GM21737 (cell line): ENCODE measurements at regions not wholly inside any gene's neighbourhood (a gene's known extent, or its start where the extent isn't known, plus 50 kb on each side); places are given as distances from the start of the nearest gene placed in this dataset.
"Not testable (repeated sequence)": the region's sequence is repeated elsewhere in the genome, so short reads cannot be mapped to it uniquely, and the experiment has no call there.

Experiments
- ATAC-seq: cut with Tn5 transposase; IDR thresholded peaks from one replicate; pipeline ENCODE4 v1.9.1; 2021; ENCODE audit warnings: mild to moderate bottlenecking, moderate library complexity; ENCODE audit not compliant: unreplicated experiment

DNA sequence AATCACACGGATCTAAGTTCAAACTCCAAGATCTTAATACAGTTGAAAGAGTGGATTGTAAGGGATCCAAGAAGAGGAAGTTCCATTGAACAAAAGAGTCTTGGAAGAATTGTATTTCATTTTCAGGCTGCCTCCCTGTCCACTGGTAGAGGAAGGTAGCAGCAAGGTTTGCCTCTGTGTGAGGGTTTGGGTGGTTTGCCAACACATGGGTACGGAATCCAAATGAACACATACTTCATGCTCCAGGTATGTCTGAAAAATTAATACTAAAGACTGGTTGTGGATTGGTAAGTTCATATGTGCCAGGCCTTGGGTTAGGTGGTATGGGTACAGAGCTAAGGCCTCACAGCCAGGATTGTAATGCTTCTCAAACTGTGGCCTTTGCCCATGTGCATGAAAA is 523.6 kb upstream of the BOD1L1 start:
- ATAC-seq = no peak

DNA sequence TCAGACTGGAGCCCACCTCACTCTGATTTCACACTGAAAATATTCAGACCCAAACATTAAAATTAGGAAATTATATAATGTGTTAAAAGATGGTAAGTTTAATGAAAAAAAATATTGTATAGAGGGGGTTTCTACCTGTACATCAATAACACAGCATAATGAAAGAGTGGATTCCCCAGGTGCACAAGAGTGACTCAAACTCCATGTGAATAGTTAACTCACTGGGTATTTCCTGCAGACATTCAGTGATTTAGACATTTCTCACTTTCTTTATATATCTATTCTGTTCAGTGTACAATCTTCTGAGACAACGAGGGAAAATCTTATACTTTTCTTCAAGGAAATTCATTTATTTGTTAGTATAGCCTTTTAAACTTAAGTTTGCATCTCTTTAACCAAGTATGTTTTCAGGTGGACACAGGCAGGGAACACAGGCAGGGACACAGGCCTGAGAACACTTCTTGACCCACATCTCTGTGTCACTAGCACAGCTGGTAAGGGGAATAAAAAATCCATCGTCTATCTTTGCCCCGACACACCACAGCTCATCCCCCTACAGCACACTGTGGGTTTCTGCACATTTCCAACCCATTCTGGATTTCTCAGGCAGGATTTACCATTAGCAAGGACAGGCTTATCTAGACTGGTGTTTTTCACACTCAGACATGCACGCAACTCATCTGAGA is 525.5 kb upstream of the BOD1L1 start:
- ATAC-seq = peak; percentile 76

DNA sequence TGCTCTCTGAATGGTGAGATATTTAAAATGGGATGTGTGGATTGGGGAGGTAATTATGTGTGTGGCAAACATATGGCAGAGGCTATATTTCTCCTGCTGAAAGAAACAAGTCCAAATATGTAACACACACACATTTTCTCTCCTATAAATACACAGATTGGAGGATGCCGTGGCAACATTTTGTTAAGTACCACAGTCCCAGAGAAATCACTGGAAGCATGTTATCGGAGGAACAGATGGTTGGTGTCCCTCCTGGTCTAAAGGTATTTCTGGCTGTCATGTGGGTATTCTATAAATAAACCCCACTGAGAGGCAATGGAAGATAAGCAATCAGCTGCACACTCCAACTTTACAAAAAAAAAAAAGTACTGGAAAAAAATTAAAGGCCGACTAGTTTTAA is 528.3 kb upstream of the BOD1L1 start:
- ATAC-seq = no peak

DNA sequence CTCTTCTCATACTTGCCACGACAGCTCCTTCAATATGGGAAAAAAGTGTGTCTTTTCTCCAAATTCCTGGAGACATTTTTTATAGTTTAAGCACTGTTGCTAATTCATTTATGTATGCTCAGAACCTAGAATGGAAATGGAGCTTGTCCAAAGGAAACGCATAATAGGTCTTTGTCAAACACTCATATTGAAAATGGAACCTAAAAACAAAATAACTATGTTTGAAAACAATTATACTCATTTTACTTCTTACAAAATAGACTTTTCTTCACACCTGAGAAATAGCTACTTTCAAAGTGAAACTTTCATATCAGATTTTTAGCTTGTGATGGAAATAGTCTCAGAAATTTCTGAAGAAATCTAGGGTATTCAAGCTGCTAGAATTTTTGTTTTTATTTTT is 529.7 kb upstream of the BOD1L1 start:
- ATAC-seq = no peak

DNA sequence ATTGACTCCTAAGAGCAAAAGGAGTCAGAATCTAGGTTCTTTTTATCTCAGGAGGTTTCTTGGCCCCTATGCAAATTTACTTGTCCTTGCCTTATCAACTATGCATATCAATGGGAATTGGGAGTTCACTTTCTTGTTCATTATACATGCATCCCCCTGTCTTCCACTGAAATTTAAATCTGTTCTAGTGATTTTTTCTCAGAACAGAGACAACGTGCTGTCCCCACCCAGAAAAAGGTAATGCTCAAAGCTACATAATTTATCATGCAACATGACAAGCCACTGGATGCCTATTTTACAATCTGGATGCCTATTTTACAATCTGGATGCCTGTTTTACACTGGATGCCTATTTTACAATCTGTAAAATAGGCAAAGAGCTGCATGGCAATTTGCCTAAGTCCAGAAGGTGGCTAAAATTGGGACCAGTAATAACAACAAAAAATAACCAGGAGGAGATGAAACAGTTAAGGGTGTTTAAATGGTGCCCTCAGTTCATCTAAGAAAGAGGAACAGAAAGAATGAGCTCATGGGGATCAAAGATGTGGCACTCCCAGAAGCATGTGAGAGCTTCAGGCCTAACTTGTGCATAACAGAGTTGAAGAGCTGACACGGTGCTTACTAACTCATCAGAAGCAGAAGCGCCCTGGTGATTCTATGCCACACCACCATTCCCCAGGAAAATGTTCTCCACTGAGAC is 537.8 kb upstream of the BOD1L1 start:
- peak; percentile 97 for ATAC-seq

DNA sequence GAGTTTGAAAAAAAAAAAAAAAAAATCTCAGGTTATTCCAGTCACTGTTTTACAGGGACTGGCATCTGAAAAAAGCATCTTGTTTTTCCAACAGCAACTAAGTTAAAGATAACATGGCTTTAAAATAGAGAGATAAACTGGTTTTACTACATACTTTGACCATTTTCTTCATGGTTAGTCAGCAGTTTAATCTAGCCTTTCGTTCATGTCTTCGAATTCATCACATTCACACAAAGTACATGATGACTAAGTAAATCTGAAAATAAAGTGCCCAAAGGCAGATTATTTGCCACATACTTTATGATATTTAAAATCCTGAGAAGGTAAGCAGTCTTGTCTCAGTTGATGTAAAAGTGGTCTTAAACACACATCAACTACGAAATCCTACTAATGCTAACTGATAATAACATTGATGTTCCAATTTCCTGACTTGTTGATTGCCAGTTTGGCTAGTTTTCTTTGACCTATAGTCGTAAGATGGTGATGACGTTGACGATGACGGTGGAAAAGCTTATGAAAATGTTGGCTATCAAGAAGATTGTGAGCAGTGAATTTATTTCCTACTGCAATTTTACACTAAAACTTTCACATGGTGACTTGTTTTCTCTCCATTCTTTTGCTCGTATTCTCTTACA is 540.5 kb upstream of the BOD1L1 start:
- no peak for ATAC-seq

DNA sequence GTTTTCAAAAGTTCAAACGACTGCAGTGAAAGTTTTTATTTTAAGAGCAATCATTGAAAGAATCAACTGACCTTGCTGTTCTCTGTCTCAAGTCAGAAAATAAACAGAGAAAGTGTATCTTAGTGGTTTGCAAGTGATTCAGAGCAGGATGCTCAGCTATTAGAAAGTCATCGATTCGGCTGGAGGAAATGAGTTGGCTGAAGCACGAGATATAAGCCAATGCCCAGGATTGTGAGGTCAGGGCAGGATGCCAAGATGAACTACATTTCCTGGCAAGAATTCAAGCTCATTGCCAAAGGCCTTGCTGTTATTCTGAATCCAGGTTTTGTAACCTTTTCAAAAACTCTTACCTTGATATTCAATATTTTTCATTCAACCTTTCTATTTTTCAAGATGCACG is 541.4 kb upstream of the BOD1L1 start:
- ATAC-seq = peak; percentile 62

DNA sequence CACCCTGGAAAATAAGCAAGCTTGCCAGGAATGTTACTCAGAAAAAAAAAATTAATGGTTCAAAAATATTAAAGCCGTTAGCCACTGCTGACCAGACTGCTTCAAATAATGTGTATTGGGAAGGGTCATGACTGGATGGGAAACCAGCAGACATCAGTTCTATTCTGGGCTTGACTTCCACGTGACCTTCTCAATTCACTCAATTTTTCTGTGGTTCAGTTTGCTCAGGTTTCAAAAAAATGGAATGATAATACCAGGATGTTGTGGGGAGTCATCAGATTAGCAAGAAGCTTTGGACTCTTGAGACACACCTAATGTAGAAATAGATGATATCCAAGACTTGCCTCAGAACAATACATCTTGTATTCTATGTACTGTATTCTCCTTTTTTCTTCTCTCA is 541.9 kb upstream of the BOD1L1 start:
- ATAC-seq = no peak

DNA sequence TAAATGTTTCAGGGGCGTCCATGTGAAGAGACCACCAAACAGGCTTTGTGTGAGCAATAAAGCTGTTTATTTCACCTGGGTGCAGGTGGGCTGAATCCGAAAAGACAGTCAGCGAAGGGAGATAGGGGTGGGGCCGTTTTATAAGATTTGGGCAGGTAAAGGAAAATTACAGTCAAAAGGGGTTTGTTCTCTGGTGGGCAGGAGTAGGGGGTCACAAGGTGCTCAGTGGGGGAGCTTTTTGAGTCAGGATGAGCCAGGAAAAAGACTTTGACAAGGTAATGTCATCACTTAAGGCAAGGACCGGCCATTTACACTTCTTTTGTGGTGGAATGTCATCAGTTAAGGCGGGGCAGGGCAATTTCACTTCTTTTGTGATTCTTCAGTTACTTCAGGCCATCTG is 542.4 kb upstream of the BOD1L1 start:
- not testable (repeated sequence) for ATAC-seq

DNA sequence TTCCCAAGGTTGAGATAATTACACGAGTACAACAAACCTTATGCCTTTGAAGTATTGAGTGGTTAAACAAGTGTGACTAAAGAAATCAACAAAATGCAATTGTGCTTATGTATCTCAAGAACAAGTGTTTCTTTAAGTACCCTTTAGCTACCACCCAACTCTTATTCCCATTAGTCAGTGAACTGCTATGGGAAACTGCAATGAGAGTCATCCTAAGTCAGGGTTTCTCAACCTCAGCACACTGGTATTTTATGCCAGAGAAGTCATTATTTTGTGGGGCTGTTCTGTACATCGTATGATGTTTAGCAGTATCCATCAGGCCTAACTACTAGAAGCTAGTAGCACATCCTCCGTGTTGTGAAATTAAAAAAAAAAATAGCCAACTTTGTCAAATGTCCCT is 549.1 kb upstream of the BOD1L1 start:
- no peak for ATAC-seq

DNA sequence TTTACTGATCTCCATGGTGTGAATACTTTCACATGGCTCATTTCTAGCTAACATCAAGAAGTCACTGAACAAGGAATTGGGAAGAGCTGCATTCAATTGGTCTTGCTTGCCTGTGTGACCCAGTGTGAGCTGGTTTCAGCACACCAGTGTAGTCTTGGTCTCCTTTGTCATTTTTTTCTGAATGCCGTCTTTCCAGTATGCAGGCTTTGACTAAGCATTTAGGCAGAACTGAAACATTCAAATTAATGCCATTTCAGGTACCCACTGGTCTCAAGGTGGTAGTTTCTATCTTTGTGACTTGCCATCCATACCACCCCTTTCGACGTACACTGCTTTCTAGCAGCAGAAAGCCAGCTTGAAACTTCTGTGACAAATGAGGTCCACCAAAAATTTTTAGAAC is 550.5 kb upstream of the BOD1L1 start:
- ATAC-seq = peak; percentile 90

DNA sequence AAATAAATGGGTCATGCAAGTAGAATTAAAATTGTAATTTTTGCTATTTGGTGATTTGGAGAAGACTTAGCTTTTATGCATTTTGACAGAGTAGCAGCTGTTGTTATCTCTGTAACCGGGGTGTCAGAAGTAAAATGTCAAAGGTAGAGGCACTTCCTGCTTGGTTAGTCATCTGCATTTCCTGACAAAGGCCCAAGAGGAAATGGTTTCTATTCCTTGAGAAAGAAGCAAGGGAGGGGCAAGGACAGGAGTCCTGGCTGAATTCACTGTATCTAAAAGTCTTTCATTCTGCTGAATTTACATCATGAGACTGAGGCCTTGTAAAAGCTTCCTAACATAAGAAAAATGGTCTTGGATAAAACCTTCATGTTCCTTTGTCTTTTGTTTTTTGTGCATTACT is 550.9 kb upstream of the BOD1L1 start:
- peak; percentile 65 for ATAC-seq

DNA sequence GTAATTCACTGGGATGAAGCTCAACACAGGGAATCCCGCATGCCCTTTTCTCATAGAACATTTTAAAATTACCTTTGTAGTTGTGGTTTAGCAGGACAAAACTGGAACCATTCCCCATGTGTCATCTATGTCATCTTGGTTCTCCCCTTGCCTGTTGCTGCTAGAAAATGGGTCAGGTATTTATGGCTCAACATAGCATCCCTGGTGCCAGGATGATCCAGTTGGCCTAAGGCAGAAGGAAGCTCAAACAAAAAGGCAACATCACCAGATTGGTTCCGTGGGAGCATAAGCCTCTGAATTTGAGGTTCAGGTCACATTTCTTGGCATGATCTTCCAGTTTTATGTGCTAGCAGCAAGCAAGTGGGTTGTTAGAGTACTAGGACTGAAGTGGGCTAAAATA is 552.6 kb upstream of the BOD1L1 start:
- ATAC-seq = no peak

DNA sequence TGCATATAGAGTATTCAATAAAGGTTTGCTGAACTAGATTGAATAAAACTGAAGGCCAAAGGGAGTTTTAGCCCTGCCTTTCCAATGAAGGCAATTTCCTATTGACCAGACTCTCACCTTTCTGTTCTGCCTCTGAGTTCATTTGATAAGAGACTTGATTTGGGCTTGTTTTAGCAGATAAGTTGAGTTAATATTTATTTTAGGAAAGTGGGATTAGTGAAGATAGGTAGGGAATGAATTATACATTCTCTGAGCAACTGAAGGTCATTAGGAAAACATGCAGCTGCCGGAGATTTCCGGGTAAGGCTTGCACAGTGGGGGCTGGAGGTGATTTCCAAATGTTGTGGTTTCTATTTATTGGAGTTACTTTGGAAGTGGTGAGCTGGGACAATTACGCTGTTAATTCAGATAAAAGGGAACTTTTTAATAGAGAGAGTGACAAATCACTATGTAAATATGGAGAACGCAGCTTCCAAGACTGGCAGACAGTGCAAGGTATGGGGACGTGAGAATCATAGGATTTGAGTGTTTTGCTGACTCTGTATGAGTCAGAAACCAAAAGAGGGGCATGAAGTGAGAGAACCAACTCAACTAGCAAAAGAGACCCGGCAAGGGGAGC is 553.6 kb upstream of the BOD1L1 start:
- ATAC-seq = no peak

DNA sequence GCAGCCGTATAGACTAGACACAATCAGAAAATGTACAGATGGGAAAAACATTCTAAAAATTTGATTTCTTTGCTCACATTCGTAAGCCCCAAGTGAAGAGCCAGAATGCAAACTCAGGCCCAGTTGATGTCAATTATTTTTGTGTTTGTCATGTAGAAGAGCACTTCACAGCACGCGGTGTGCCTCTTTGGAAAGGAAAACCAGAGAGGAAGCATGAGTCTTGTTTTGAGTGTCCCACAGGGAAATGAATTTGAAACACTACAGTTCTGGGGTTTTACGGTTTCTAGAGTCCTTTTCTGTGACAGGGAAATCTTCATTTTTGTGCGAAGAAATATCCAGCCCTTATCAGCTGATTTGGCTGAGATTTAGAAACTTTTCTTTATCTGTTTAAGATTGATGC is 554.6 kb upstream of the BOD1L1 start:
- ATAC-seq = no peak

DNA sequence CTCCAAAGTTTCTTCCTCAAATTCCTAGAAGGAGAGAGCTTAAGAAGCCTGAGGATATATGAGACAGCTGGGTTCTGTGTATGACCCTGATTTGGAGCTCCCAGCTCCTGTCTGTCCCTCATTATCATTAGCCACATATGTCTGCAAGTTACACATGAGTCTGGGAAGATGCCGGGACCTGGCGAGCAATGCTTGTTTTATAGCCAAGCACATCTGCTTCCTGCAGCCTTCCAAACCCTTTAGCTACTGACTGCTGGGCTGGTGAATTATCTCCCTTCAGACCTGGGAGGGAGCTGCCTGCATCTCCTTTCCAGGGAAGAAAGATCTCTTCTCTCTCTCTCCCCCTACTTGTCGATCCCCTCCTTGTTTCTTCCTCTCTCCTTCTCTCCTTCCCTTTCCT is 556.7 kb upstream of the BOD1L1 start:
- no peak for ATAC-seq

DNA sequence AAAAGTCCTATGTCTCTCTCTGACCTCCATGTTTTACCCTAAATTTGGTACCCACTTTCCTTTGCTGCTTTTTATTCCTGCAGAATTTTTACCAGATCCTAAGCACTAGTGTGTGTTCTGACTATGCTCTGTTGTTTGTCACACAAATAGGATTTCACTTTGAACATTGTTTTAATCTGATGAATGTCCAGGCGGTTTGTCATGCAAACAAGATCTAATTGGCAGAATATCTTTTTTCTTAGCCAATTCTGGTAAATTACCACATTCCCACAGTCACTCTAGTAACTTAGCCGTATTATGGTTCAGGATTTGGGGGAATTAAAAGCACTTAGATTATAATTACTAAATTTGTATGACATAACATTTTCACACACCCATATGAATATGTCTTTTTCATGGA is 557.2 kb upstream of the BOD1L1 start:
- ATAC-seq = no peak

DNA sequence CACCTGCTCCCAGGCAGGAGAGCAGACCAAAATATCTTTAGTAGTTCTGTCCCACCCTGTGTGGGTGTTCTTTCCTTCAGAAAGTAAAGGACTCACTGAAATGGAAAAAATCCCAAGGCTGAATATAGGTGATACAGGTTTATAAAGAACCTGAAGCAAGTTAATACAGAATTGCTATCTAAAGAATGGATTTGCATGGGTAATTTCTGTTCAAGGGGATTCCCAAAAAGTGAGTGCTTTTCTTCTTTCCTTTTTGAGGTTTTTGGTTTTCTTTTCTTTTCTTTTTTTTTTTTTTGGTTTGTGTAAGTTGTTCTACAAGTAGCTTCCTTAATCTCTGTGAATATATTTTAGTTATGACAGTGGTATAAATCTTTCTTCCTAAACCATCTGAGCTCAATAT is 560.7 kb upstream of the BOD1L1 start:
- ATAC-seq = no peak

DNA sequence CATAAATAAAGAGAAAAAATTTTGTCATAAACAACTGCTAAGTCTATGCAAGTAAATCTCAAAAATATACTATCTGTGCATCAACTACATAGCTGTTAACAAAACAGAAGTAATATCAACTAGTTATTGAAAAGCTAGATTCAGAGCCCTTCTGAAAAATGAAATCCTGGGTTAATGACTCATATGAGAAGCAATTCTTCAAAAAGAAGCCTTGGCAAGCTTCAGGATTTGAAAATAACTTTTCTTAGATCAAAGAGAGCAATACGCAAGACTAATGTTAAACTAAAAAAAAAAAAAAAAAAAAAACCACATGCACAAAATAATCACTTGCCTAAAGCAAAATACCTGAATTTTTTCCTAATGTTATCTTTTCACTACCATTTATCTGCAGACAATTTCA is 566.1 kb upstream of the BOD1L1 start:
- no peak for ATAC-seq

DNA sequence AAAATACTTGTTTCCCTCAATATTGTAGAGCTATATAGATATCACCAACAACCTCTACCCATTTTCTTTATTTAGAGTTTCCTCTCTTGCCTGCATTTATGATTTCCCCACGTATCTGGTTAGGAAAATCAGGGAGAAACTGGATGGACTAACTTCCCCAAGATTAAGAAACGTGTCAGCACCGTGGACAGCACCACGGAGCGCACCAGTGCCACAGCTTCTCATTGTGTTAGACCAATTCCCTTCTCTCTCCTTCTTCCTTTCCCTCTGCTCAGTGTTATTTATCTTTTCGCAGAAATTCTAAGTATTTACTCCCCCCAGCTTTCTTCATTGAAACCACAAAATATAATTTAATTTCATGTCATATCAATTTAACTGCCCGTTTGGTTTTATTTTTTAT is 568.6 kb upstream of the BOD1L1 start:
- no peak for ATAC-seq

DNA sequence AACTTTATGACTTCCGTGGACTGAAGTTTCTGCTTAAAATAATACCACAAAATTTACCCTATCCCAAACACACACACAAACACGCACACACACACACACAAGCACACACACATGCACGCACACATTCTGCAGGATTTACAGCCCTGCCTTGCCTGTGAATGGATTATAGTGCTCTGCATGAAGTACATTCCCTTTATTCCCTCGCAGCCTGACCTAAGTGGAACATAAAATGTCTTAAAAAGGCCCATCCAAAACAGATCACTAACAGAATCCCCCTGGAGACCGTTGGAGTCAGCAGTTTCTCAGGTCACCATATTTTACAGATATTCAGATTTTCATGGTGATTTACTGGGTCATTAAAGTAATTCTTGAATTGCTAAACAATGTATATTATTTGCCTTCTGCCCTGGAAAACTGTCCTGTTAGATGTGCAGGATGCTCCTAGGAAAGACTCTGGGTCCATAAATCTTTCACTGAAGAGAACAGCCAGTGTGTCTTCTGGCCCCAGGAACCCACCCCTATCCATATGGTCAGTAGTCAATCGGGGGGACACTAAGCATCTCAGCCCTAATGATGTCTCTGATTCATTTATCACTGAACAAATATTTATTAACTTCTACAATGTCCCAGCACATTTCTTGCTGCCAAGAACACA is 587.7 kb upstream of the BOD1L1 start:
- ATAC-seq = no peak
